GM12878 (cell line): ENCODE measurements at regions not wholly inside any gene's neighbourhood (a gene's known extent, or its start where the extent isn't known, plus 50 kb on each side); places are given as distances from the start of the nearest gene placed in this dataset.

Experiments
- ATAC-seq: fragments of 200-7000 bp; cut with Tn5 transposase; 3 replicates; pipeline ENCODE4 v1.9.1; 2020; ENCODE audit warnings: mild to moderate bottlenecking, moderate library complexity
- BruUV-seq: library from RNA; stranded (reverse); fragments of 400-500 nt; replicated peaks from 2 replicates; lab custom pipeline; 2021; lab: Mats Ljungman, UMichigan
- CTCF ChIA-PET: fragments of 300-600 bp; sonication (Branson Sonifier 250); formaldehyde crosslinking; extraction: SDS; loops from one replicate; lab custom pipeline; 2021; ENCODE audit warnings: inconsistent platforms; lab: Yijun Ruan, JAX
- POLR2A ChIA-PET: fragments of 350-600 bp; formaldehyde crosslinking; extraction: SDS; loops from one replicate; lab custom pipeline; 2021; ENCODE audit warnings: inconsistent platforms; lab: Charles Lee
- RAD21 ChIA-PET: fragments of 300-600 bp; sonication (Branson Sonifier 250); formaldehyde crosslinking; loops from one replicate; lab custom pipeline; 2023; ENCODE audit warnings: antibody characterized with exemption; ENCODE audit not compliant: unreplicated experiment; lab: Charles Lee
- SMC1A ChIA-PET: fragments of 300-600 bp; sonication (Branson Sonifier 250); formaldehyde crosslinking; loops from one replicate; lab custom pipeline; 2023; ENCODE audit not compliant: unreplicated experiment, uncharacterized antibody; lab: Charles Lee
- DNase-seq: peaks from one replicate; pipeline ENCODE4 v3.0.0-alpha.2; 2011; ENCODE audit warnings: low read depth, low spot score
- FAIRE-seq: peaks from 3 replicates; lab custom pipeline; 2011; peaks lifted over from hg19 to GRCh38; lab: Jason Lieb, UNC
- H2AFZ ChIP-seq: 2 replicates; pipeline ENCODE4 v1.6.0; 2011; ENCODE audit warnings: low read depth, low read length, control low read depth; ENCODE audit not compliant: control insufficient read depth
- H3K27ac ChIP-seq: 2 replicates; pipeline ENCODE4 v1.5.1; 2011; ENCODE audit warnings: control low read depth; ENCODE audit not compliant: control insufficient read depth, insufficient read depth
- H3K27me3 ChIP-seq, 2 experiments: replicated peaks in 1 of 2; 2 replicates each; pipeline versions ENCODE4 v1.6.0 to v1.6.1; 2011; ENCODE audit warnings: low read length in 1 of 2; ENCODE audit not compliant: control insufficient read depth in 2 of 2, insufficient read depth in 2 of 2
- H3K36me3 ChIP-seq, 2 experiments: 2 replicates each; pipeline ENCODE4 v1.5.1; 2011; ENCODE audit warnings: low read length in 1 of 2; ENCODE audit not compliant: control insufficient read depth in 2 of 2, insufficient read depth in 2 of 2
- H3K4me1 ChIP-seq: 2 replicates; pipeline ENCODE4 v1.6.1; 2011; ENCODE audit warnings: mild to moderate bottlenecking, low read length, moderate library complexity, mixed read lengths; ENCODE audit not compliant: control insufficient read depth, insufficient read depth
- H3K4me2 ChIP-seq: 2 replicates; pipeline ENCODE4 v1.6.0; 2011; ENCODE audit warnings: control low read depth; ENCODE audit not compliant: control insufficient read depth, insufficient read depth
- H3K4me3 ChIP-seq: fragments of 200-600 bp; sonication (generic); 2 replicates; pipeline ENCODE4 v1.5.1; 2016
- H3K79me2 ChIP-seq: 2 replicates; pipeline ENCODE4 v1.6.0; 2011; ENCODE audit warnings: low read length; ENCODE audit not compliant: control insufficient read depth, insufficient read depth
- H3K9ac ChIP-seq: 2 replicates; pipeline ENCODE4 v1.8.0; 2011; ENCODE audit warnings: low read length, control low read depth, mixed read lengths; ENCODE audit not compliant: control insufficient read depth, insufficient read depth
- H3K9me3 ChIP-seq: replicated peaks from 3 replicates; pipeline ENCODE4 v1.5.1; 2011; ENCODE audit warnings: mild to moderate bottlenecking, low read length; ENCODE audit not compliant: control insufficient read depth, insufficient read depth
- H4K20me1 ChIP-seq: 2 replicates; pipeline ENCODE4 v1.6.0; 2011; ENCODE audit not compliant: control insufficient read depth, insufficient read depth
- CHD4 ChIP-seq: fragments of 200-600 bp; sonication (generic); IDR thresholded peaks from 2 replicates; pipeline ENCODE4 v1.6.1; 2016; ENCODE audit warnings: mild to moderate bottlenecking
- EED ChIP-seq: sonication (generic); IDR thresholded peaks from 2 replicates; pipeline ENCODE4 v1.6.1; 2016; ENCODE audit warnings: antibody characterized with exemption, low read depth
- ETV6 ChIP-seq, 2 experiments: fragments of 450-650 bp in 1 of 2; IDR thresholded peaks in 1 of 2; conservative IDR thresholded peaks in 1 of 2; 2 replicates each; pipeline ENCODE4 v1.6.1; 2014; ENCODE audit warnings: antibody characterized with exemption in 1 of 2, borderline replicate concordance in 1 of 2, low read depth in 1 of 2, mild to moderate bottlenecking in 1 of 2, moderate library complexity in 1 of 2
- FOXK2 ChIP-seq: fragments of 450-650 bp; IDR thresholded peaks from 2 replicates; pipeline ENCODE4 v1.6.1; 2017; ENCODE audit warnings: mild to moderate bottlenecking, moderate library complexity
- POLR2AphosphoS2 ChIP-seq: IDR thresholded peaks from 2 replicates; pipeline ENCODE4 v1.6.1; 2011; ENCODE audit warnings: low read depth, mild to moderate bottlenecking, low read length, improper control_type of control experiment, moderate library complexity
- ZNF384 ChIP-seq: IDR thresholded peaks from 2 replicates; pipeline ENCODE4 v1.6.1; 2012; ENCODE audit warnings: low read depth, mild to moderate bottlenecking, low read length, improper control_type of control experiment, borderline replicate concordance
- ZZZ3 ChIP-seq: IDR thresholded peaks from 2 replicates; pipeline ENCODE4 v1.6.1; 2011; ENCODE audit warnings: low read depth; ENCODE audit not compliant: control insufficient read depth, insufficient read length
- WGBS: methylation state at CpG from one replicate; pipeline ENCODE4 v1.1.6; 2016; ENCODE audit warnings: low lambda C conversion rate; ENCODE audit not compliant: insufficient replicate concordance, insufficient coverage; ENCODE audit errors: missing lambda C conversion rate; 5-methylcytosine and 5-hydroxymethylcytosine counted together
- in situ Hi-C: fragments of 300-500 bp; cut with MboI; formaldehyde crosslinking; loops from 9 replicates; pipeline ENCODE4 v1.14.3; 2018; ENCODE audit warnings: mixed read lengths
- intact Hi-C: fragments of 100-400 bp; cut with micrococcal nuclease; formaldehyde crosslinking; loops from one replicate; pipeline ENCODE4 v1.14.2; 2022; ENCODE audit not compliant: unreplicated experiment
- TF ChIP-seq, protein P1 (sequence below): IDR thresholded peaks from 2 replicates; pipeline ENCODE4 v1.6.1; 2011; ENCODE audit warnings: mild to moderate bottlenecking, low read depth, low read length, moderate library complexity; ENCODE audit not compliant: insufficient replicate concordance
- TF ChIP-seq, protein P2 (sequence below): IDR thresholded peaks from 2 replicates; pipeline ENCODE4 v1.6.1; 2012; ENCODE audit warnings: low read length, inconsistent platforms

DNA sequence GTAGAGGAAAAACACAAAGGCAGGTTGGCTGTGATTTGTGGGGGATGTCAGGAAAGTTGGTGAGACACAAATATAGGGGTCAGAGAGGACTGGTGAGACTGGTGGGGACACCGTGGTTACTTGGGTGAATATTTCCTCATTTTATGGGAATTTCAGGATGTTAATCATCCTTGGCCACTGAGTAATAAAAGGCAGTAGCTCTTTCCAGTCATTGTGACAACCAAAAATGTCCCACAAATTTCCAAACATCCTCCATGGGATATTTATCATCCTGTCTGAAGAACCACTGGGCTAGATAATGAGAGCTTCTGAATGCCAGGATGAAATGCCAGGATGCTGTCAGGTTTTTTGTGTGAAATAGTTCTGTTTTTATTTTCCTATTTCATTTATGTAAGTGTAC lies 374.1 kb downstream of the CD109 start:
- no peak for TF ChIP-seq ZNF384
- TF ChIP-seq ZZZ3: no peak
- no peak for TF ChIP-seq ETV6 (conservative IDR thresholded peaks at IDR 0.05 in 1 of 2, IDR thresholded peaks at IDR 0.05 in 1 of 2; ENCODE audit: borderline replicate concordance in 1 of 2, low read depth in 1 of 2)
- TF ChIP-seq EED: no peak
- no peak for TF ChIP-seq CHD4
- no peak for TF ChIP-seq FOXK2
- no peak for TF ChIP-seq POLR2AphosphoS2
- TF ChIP-seq, protein P1, sequence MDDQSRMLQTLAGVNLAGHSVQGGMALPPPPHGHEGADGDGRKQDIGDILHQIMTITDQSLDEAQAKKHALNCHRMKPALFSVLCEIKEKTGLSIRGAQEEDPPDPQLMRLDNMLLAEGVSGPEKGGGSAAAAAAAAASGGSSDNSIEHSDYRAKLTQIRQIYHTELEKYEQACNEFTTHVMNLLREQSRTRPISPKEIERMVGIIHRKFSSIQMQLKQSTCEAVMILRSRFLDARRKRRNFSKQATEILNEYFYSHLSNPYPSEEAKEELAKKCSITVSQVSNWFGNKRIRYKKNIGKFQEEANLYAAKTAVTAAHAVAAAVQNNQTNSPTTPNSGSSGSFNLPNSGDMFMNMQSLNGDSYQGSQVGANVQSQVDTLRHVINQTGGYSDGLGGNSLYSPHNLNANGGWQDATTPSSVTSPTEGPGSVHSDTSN: no peak
- TF ChIP-seq, protein P2, sequence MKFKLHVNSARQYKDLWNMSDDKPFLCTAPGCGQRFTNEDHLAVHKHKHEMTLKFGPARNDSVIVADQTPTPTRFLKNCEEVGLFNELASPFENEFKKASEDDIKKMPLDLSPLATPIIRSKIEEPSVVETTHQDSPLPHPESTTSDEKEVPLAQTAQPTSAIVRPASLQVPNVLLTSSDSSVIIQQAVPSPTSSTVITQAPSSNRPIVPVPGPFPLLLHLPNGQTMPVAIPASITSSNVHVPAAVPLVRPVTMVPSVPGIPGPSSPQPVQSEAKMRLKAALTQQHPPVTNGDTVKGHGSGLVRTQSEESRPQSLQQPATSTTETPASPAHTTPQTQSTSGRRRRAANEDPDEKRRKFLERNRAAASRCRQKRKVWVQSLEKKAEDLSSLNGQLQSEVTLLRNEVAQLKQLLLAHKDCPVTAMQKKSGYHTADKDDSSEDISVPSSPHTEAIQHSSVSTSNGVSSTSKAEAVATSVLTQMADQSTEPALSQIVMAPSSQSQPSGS: no peak
- TF ChIP-seq, all 136 proteins: peak for 0
- H3K4me3 ChIP-seq: no peak overlapping the region
- CTCF ChIA-PET: no interaction called here
- H3K9ac ChIP-seq: no peak overlapping the region
- H3K79me2 ChIP-seq: no peaks in the 10 kb centered on the region
- FAIRE-seq: no peak
- H3K4me1 ChIP-seq: no peaks in the 10 kb centered on the region
- POLR2A ChIA-PET: no interaction called here
- SMC1A ChIA-PET: no interaction called here
- in situ Hi-C loops: no loop called here
- ATAC-seq: no peak
- H3K4me2 ChIP-seq: no peak overlapping the region
- H4K20me1 ChIP-seq: no peaks in the 10 kb centered on the region
- H2AFZ ChIP-seq: no peak overlapping the region
- no peak for DNase-seq
- no peaks in the 10 kb centered on the region for H3K36me3 ChIP-seq
- no TSS peak for BruUV-seq
- H3K27ac ChIP-seq: no peak overlapping the region
- no peaks in the 10 kb centered on the region for H3K9me3 ChIP-seq
- H3K27me3 ChIP-seq: no peaks in the 10 kb centered on the region; a peak in 1 of 4 replicates
- RAD21 ChIA-PET: no interaction called here
- intact Hi-C loops: no loop called here
- 6% methylated on average over 1 of the region's 1 CpG for WGBS
